ENCODE measurements at regions not wholly inside any gene's neighbourhood (a gene's known extent, or its start where the extent isn't known, plus 50 kb on each side); places are given as distances from the start of the nearest gene placed in this dataset.
"Not testable (repeated sequence)": the region's sequence is repeated elsewhere in the genome, so short reads cannot be mapped to it uniquely, and the experiment has no call there.

DNA sequence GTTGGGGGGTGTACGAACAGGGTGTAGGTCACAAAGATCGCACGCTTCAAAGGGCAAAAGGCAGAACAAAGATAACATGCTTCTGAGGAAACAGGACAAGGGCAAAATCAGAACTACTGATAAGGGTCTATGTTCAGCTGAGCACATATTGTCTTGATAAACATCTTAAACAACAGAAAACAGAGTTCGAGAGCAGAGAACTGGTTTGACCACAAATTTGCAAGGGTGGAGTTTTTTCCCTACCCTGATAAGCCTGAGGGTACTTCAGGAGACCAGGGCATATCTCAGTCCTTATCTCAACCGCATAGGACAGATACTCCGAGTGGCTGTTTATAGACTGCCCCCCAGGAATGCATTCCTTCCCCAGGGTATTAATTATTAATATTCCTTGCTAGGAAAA, 139.1 kb upstream of the CNTNAP4 start:
- TF ChIP-seq POLR2A (IDR thresholded peaks at IDR 0.05); POLR2AphosphoS5 (IDR thresholded peaks at IDR 0.05; ENCODE audit: insufficient read depth in 1 of 2, low read depth in 1 of 2): not testable (repeated sequence)
- TF ChIP-seq, protein P1, sequence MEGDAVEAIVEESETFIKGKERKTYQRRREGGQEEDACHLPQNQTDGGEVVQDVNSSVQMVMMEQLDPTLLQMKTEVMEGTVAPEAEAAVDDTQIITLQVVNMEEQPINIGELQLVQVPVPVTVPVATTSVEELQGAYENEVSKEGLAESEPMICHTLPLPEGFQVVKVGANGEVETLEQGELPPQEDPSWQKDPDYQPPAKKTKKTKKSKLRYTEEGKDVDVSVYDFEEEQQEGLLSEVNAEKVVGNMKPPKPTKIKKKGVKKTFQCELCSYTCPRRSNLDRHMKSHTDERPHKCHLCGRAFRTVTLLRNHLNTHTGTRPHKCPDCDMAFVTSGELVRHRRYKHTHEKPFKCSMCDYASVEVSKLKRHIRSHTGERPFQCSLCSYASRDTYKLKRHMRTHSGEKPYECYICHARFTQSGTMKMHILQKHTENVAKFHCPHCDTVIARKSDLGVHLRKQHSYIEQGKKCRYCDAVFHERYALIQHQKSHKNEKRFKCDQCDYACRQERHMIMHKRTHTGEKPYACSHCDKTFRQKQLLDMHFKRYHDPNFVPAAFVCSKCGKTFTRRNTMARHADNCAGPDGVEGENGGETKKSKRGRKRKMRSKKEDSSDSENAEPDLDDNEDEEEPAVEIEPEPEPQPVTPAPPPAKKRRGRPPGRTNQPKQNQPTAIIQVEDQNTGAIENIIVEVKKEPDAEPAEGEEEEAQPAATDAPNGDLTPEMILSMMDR (IDR thresholded peaks at IDR 0.05): not testable (repeated sequence)
